AG04450 (cell line): ENCODE measurements at regions not wholly inside any gene's neighbourhood (a gene's known extent, or its start where the extent isn't known, plus 50 kb on each side); places are given as distances from the start of the nearest gene placed in this dataset.
"Not testable (repeated sequence)": the region's sequence is repeated elsewhere in the genome, so short reads cannot be mapped to it uniquely, and the experiment has no call there.

Experiments used
- CTCF ChIA-PET: fragments of 300-600, 350-600 bp; formaldehyde crosslinking; extraction: SDS; loops from one replicate; lab custom pipeline; 2022; ENCODE audit warnings: antibody characterized with exemption, inconsistent platforms; lab: Charles Lee
- POLR2A ChIA-PET: fragments of 350-600 bp; formaldehyde crosslinking; extraction: SDS; loops from one replicate; lab custom pipeline; 2021; ENCODE audit warnings: antibody characterized with exemption, inconsistent platforms; lab: Yijun Ruan, JAX
- DNase-seq: peaks from one replicate; pipeline ENCODE4 v3.0.0-alpha.2; 2011; ENCODE audit warnings: low read depth, low spot score
- H3K27ac ChIP-seq: one replicate; pipeline ENCODE4 v1.5.1; 2012; ENCODE audit warnings: low read depth, low read length, control low read depth
- H3K27me3 ChIP-seq: one replicate; pipeline ENCODE4 v1.6.0; 2012; ENCODE audit warnings: low read length; ENCODE audit not compliant: control insufficient read depth, insufficient read depth
- H3K4me3 ChIP-seq: 2 replicates; pipeline ENCODE4 v1.5.1; 2011; ENCODE audit warnings: mild to moderate bottlenecking, low read depth, low read length, control low read depth
- H3K9me3 ChIP-seq: 2 replicates; pipeline ENCODE4 v1.5.1; 2012; ENCODE audit warnings: low read length; ENCODE audit not compliant: control insufficient read depth, insufficient read depth
- TF ChIP-seq, protein P1 (sequence below): IDR thresholded peaks from 2 replicates; pipeline ENCODE4 v1.5.1; 2011; ENCODE audit warnings: low read depth, low read length, control low read depth, inconsistent platforms

DNA sequence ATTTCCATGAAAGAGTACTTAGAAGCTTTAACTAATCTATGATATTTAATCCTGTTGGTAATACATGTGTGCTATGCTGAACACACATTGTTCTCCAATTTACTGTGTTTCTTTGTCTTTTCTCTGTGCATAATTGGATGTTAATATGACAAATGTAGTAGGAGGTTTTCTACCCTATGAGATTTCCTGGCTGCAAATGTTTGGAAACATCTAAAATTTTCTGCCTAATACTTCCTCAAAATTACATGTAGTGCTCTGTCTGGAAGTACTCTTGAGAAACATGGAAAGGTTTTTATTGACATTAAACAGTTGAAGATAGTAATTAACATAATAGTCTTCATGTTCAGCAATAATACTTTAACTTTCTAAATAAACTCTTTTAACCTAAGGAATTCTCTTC, 213.0 kb downstream of the KITLG start:
- TF ChIP-seq, protein P1, sequence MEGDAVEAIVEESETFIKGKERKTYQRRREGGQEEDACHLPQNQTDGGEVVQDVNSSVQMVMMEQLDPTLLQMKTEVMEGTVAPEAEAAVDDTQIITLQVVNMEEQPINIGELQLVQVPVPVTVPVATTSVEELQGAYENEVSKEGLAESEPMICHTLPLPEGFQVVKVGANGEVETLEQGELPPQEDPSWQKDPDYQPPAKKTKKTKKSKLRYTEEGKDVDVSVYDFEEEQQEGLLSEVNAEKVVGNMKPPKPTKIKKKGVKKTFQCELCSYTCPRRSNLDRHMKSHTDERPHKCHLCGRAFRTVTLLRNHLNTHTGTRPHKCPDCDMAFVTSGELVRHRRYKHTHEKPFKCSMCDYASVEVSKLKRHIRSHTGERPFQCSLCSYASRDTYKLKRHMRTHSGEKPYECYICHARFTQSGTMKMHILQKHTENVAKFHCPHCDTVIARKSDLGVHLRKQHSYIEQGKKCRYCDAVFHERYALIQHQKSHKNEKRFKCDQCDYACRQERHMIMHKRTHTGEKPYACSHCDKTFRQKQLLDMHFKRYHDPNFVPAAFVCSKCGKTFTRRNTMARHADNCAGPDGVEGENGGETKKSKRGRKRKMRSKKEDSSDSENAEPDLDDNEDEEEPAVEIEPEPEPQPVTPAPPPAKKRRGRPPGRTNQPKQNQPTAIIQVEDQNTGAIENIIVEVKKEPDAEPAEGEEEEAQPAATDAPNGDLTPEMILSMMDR, result no peak
- ChIA-PET CTCF (no interaction called here), POLR2A (no interaction called here)
- Histone ChIP-seq H3K9me3 (no peaks in the 10 kb centered on the region), H3K27me3 (no peaks in the 10 kb centered on the region), H3K4me3 (no peak overlapping the region), H3K27ac (no peak overlapping the region)
- no peak for DNase-seq

DNA sequence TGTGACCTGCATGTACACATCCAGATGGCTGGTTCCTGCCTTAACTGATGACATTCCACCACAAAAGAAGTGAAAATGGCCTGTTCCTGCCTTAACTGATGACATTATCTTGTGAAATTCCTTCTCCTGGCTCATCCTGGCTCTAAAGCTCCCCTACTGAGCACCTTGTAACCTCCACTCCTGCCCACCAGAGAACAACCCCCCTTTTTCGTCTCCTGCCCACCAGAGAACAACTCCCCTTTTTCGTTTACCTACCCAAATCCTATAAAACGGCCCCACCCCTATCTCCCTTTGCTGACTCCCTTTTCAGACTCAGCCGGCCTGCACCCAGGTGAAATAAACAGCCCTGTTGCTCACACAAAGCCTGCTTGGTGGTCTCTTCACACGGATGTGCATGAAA, 212.2 kb downstream of the KITLG start:
- POLR2A ChIA-PET, H3K27me3 ChIP-seq, H3K9me3 ChIP-seq, H3K4me3 ChIP-seq, H3K27ac ChIP-seq, CTCF ChIA-PET, DNase-seq: not testable (repeated sequence)

DNA sequence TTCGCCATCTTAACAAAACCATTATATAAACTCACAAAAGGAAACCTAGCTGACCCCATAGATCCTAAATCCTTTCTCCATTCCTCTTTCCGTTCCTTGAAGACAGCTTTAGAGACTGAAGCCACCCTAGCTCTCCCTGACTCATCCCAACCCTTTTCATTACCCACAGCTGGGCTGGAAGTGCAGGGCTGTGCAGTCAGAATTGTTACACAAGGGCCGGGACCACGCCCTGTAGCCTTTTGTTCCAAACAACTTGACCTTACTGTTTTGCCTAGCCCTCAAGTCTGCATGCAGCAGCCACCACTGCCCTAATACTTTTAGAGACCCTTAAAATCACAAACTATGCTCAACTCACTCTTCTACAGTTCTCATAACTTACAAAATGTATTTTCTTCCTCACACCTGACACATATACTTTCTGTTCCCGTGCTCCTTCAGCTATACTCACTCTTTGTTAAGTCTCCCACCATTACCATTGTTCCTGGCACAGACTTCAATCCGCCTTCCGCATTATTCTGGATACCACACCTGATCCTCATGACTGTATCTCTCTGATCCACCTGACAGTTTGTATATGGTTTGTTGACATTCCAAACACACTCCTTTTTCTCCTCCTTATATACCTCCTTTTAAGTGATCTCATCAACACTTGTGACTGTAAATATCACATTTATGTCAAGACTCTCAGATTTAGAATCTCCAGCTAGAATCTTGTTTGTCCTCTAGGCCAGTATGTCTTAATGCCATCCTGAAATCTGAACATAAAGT, 208.7 kb downstream of the KITLG start:
- CTCF ChIA-PET, result no interaction called here
- POLR2A ChIA-PET, result no interaction called here
- DNase-seq, result no peak
- TF ChIP-seq, protein P1, result no peak
- no peaks in the 10 kb centered on the region for H3K9me3 ChIP-seq
- H3K27ac ChIP-seq, result no peak overlapping the region
- H3K27me3 ChIP-seq, result no peaks in the 10 kb centered on the region
- no peak overlapping the region for H3K4me3 ChIP-seq

DNA sequence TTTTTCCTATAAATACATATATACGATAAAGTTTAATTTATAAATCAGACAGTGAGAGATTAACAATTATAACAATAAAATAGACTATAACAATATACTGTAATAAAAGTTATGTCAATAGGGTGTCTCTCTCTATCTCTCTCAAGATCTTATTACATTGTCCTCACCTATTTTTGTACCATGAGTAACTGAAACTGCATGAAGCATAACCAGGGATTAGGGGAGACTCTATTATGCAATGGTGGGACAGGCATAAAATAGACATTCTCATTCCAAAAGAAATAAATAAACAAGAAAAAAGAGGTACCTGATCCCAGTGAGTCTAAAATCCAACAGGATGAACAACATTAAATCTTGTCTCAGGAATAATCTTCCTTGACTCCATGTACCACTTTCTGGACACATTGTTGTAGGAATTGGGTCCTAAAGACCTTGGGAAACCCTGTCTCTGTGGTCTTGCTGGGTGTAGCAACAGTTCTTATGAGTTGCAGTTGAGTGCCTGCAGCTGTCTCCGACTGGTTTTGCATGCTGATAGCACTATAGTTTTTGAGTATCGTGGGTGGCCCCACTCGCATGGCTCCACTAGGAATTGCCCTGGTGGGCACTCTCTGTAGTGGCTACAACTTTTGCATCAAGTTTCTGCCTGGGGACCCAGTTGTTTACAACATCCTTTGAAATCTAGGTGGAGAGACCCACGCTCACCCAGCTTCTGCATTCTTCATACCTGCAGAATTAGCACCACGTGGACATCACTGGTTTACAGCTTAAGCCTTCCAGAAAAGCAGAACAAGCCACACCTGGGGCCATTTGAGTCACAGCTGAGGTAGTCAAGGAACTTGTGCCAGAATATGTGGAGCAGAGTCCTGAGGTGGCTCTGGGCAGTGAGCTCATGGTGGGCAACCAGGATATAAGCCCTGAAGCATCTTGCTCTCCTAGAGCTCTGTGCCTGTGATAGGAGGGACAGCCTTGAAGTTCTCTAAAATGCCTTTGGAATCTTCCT, 204.7 kb downstream of the KITLG start:
- H3K4me3 ChIP-seq, result no peak overlapping the region
- no peak overlapping the region for H3K27ac ChIP-seq
- H3K27me3 ChIP-seq, result no peaks in the 10 kb centered on the region
- TF ChIP-seq, protein P1, result no peak
- POLR2A ChIA-PET, result no interaction called here
- no peak for DNase-seq
- no peaks in the 10 kb centered on the region for H3K9me3 ChIP-seq
- CTCF ChIA-PET, result interaction anchor here (1.0 kb wide), 1 partner anchor 1146 kb away, joined by 3 read pairs; no protein-coding TSS in a partner anchor

DNA sequence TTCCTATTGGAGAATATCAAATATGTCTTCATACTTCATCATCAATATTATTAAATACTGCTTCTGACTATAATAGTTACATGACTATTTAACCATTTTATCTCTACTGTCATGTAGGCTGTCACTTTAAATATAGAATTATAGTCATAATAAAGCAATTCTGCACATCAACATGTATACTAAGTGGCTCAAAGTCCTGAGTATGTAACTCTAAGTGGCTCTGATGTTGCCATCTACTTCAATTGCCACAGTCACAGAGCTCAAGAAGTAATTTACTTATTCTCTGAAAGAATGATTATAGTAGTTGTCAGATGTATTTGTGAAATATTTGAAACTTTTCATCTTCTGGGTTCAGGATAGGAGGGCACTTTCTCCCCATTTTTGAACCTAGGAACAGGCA, 202.3 kb downstream of the KITLG start:
- Histone ChIP-seq H3K27me3 (no peaks in the 10 kb centered on the region), H3K9me3 (no peaks in the 10 kb centered on the region), H3K27ac (no peak overlapping the region), H3K4me3 (no peak overlapping the region)
- ChIA-PET POLR2A (no interaction called here), CTCF (interaction anchor here (1.0 kb wide), 1 partner anchor 15 kb away, joined by 3 read pairs; no protein-coding TSS in a partner anchor)
- TF ChIP-seq, protein P1, result no peak
- DNase-seq, result no peak
